H1 (cell line): ENCODE measurements at regions not wholly inside any gene's neighbourhood (a gene's known extent, or its start where the extent isn't known, plus 50 kb on each side); places are given as distances from the start of the nearest gene placed in this dataset.

Experiments
- CTCF ChIA-PET: fragments of 300-600 bp; sonication (Branson Sonifier 250); formaldehyde crosslinking; loops from one replicate; lab custom pipeline; 2021; ENCODE audit not compliant: partially characterized antibody; lab: Charles Lee
- POLR2A ChIA-PET: fragments of 300-600 bp; sonication (Branson Sonifier 250); formaldehyde crosslinking; loops from one replicate; lab custom pipeline; 2021; ENCODE audit warnings: inconsistent platforms; ENCODE audit not compliant: partially characterized antibody; lab: Charles Lee
- DNase-seq, 2 experiments: peaks; one replicate each; pipeline versions ENCODE4 v3.0.0 to v3.0.0-alpha.2; 2010 to 2022; ENCODE audit warnings: low spot score in 2 of 2, low read depth in 1 of 2, mixed read lengths in 1 of 2
- FAIRE-seq: peaks from 2 replicates; lab custom pipeline; 2011; peaks lifted over from hg19 to GRCh38; lab: Jason Lieb, UNC
- H2AFZ ChIP-seq: 2 replicates; pipeline ENCODE4 v1.8.1; 2012; ENCODE audit warnings: low read length, inconsistent platforms
- H2AK5ac ChIP-seq: 2 replicates; pipeline ENCODE4 v1.6.1; 2013; ENCODE audit warnings: low read depth, low read length
- H2BK120ac ChIP-seq: replicated peaks from 2 replicates; pipeline ENCODE3; 2013; ENCODE audit warnings: low read depth, low read length, inconsistent platforms
- H2BK12ac ChIP-seq: 2 replicates; pipeline ENCODE4 v1.6.1; 2013; ENCODE audit warnings: low read depth, low read length
- H2BK15ac ChIP-seq: 2 replicates; pipeline ENCODE4 v1.6.1; 2013; ENCODE audit warnings: low read length
- H2BK20ac ChIP-seq: 2 replicates; pipeline ENCODE4 v1.6.1; 2013; ENCODE audit warnings: low read length
- H2BK5ac ChIP-seq: 2 replicates; pipeline ENCODE4 v1.6.1; 2013; ENCODE audit warnings: low read depth, low read length
- H3K14ac ChIP-seq: 2 replicates; pipeline ENCODE4 v1.6.1; 2013; ENCODE audit warnings: inconsistent platforms; ENCODE audit not compliant: insufficient read length
- H3K18ac ChIP-seq: 2 replicates; pipeline ENCODE4 v1.6.1; 2013; ENCODE audit warnings: low read length; ENCODE audit errors: extremely low read depth
- H3K23ac ChIP-seq: 2 replicates; pipeline ENCODE4 v1.6.1; 2013; ENCODE audit warnings: inconsistent platforms; ENCODE audit not compliant: insufficient read length
- H3K23me2 ChIP-seq: 2 replicates; pipeline ENCODE4 v1.6.1; 2013; ENCODE audit warnings: low read depth, low read length
- H3K27ac ChIP-seq: 2 replicates; pipeline ENCODE4 v1.6.1; 2011; ENCODE audit warnings: low read depth, low read length, inconsistent platforms
- H3K27me3 ChIP-seq, 4 experiments: replicated peaks in 1 of 4; 1 replicate in 1 of 4; 2 replicates in 3 of 4; pipeline versions ENCODE4 v1.6.1 to v1.8.1; 2011 to 2013; ENCODE audit warnings: low read length in 3 of 4, mild to moderate bottlenecking in 3 of 4, inconsistent platforms in 2 of 4, mixed read lengths in 2 of 4, moderate library complexity in 1 of 4; ENCODE audit not compliant: control insufficient read depth in 3 of 4, insufficient read depth in 3 of 4; ENCODE audit errors: extremely low read depth in 1 of 4
- H3K36me3 ChIP-seq, 4 experiments: 2 replicates each; pipeline versions ENCODE4 v1.6.1 to v1.8.1; 2011 to 2013; ENCODE audit warnings: mild to moderate bottlenecking in 4 of 4, low read length in 3 of 4, moderate library complexity in 2 of 4, control low read depth in 1 of 4, inconsistent platforms in 1 of 4; ENCODE audit not compliant: insufficient read depth in 4 of 4, control insufficient read depth in 2 of 4
- H3K4ac ChIP-seq: replicated peaks from 2 replicates; pipeline ENCODE3; 2013; ENCODE audit warnings: low read length, low read depth, mixed read lengths, inconsistent platforms; ENCODE audit not compliant: insufficient read length
- H3K4me1 ChIP-seq, 4 experiments: replicated peaks in 1 of 4; 1 replicate in 1 of 4; 2 replicates in 3 of 4; pipeline versions ENCODE4 v1.6.1 to v1.8.1; 2011 to 2013; ENCODE audit warnings: low read length in 3 of 4, inconsistent platforms in 2 of 4, mixed read lengths in 1 of 4; ENCODE audit not compliant: insufficient read depth in 4 of 4, control insufficient read depth in 3 of 4
- H3K4me2 ChIP-seq, 2 experiments: 2 replicates each; pipeline versions ENCODE4 v1.6.1 to v1.8.1; 2011 to 2013; ENCODE audit warnings: low read depth in 2 of 2, low read length in 2 of 2, control low read depth in 1 of 2, inconsistent platforms in 1 of 2, mild to moderate bottlenecking in 1 of 2; ENCODE audit not compliant: insufficient read depth in 1 of 2
- H3K4me3 ChIP-seq, 4 experiments: fragments of 200-600, 300-600 bp in 1 of 4; sonication (generic), shearing (Covaris generic), sonication (Bioruptor Twin) in 1 of 4; 2 replicates each; pipeline versions ENCODE4 v1.5.1 to v1.8.1; 2011 to 2016; ENCODE audit warnings: low read length in 4 of 4, low read depth in 3 of 4, control low read depth in 2 of 4, inconsistent platforms in 2 of 4, mild to moderate bottlenecking in 2 of 4, mixed read lengths in 1 of 4, moderate library complexity in 1 of 4; ENCODE audit not compliant: insufficient read depth in 2 of 4; ENCODE audit errors: extremely low read depth in 1 of 4
- H3K56ac ChIP-seq: replicated peaks from 2 replicates; pipeline ENCODE3; 2013; ENCODE audit warnings: low read depth, mild to moderate bottlenecking, mixed read lengths, low read length, inconsistent platforms; ENCODE audit not compliant: insufficient read length
- H3K79me1 ChIP-seq: 2 replicates; pipeline ENCODE4 v1.6.1; 2013; ENCODE audit warnings: low read depth, low read length, control low read depth
- H3K79me2 ChIP-seq, 2 experiments: 2 replicates each; pipeline versions ENCODE4 v1.6.1 to v1.8.1; 2012 to 2013; ENCODE audit warnings: low read length in 2 of 2, mild to moderate bottlenecking in 2 of 2, inconsistent platforms in 1 of 2; ENCODE audit not compliant: insufficient read depth in 2 of 2, control insufficient read depth in 1 of 2
- H3K9ac ChIP-seq, 4 experiments: replicated peaks in 1 of 4; 1 replicate in 1 of 4; 2 replicates in 3 of 4; pipeline versions ENCODE4 v1.6.1 to v1.8.1; 2011 to 2013; ENCODE audit warnings: low read depth in 3 of 4, low read length in 3 of 4, control low read depth in 2 of 4, mild to moderate bottlenecking in 2 of 4, moderate library complexity in 2 of 4, inconsistent platforms in 1 of 4; ENCODE audit errors: extremely low read depth in 1 of 4
- H3K9me3 ChIP-seq, 2 experiments: 2 replicates each; pipeline versions ENCODE4 v1.6.1 to v1.8.1; 2012 to 2013; ENCODE audit warnings: mild to moderate bottlenecking in 2 of 2, moderate library complexity in 2 of 2, control low read depth in 1 of 2, inconsistent platforms in 1 of 2, low read depth in 1 of 2, low read length in 1 of 2, mixed read lengths in 1 of 2; ENCODE audit not compliant: insufficient read depth in 2 of 2
- H4K20me1 ChIP-seq, 2 experiments: replicated peaks in 1 of 2; 2 replicates each; pipeline versions ENCODE3 to v1.8.1; 2011 to 2013; ENCODE audit warnings: inconsistent platforms in 2 of 2, low read length in 2 of 2, mild to moderate bottlenecking in 1 of 2; ENCODE audit not compliant: insufficient read depth in 2 of 2, control insufficient read depth in 1 of 2
- H4K5ac ChIP-seq: 2 replicates; pipeline ENCODE4 v1.6.1; 2013; ENCODE audit warnings: low read length, low read depth, mixed read lengths, inconsistent platforms; ENCODE audit not compliant: insufficient read length
- H4K8ac ChIP-seq: 2 replicates; pipeline ENCODE4 v1.8.0; 2013; ENCODE audit warnings: mild to moderate bottlenecking, moderate library complexity, low read length, inconsistent platforms; ENCODE audit not compliant: insufficient read depth; ENCODE audit errors: extremely low read depth
- H4K91ac ChIP-seq: replicated peaks from 2 replicates; pipeline ENCODE3; 2013; ENCODE audit warnings: low read length, mixed read lengths, inconsistent platforms; ENCODE audit not compliant: insufficient read length
- CBX5 ChIP-seq: fragments of 300-800, 300-1000 bp; sonication (generic); IDR thresholded peaks from 2 replicates; pipeline ENCODE4 v1.7.1; 2016; ENCODE audit warnings: antibody characterized with exemption, low read length, low read depth
- CEBPB ChIP-seq: IDR thresholded peaks from 2 replicates; pipeline ENCODE4 v1.6.1; 2012; ENCODE audit warnings: low read depth, low read length
- EGR1 ChIP-seq: IDR thresholded peaks from 2 replicates; pipeline ENCODE4 v1.6.1; 2011; ENCODE audit warnings: low read depth, low read length, borderline replicate concordance
- HDAC2 ChIP-seq, 2 experiments: fragments of 300-600 bp in 1 of 2; sonication (generic) in 1 of 2; IDR thresholded peaks; 2 replicates each; pipeline ENCODE4 v1.6.1; 2011 to 2012; ENCODE audit warnings: low read depth in 2 of 2, low read length in 2 of 2, mild to moderate bottlenecking in 2 of 2, moderate library complexity in 2 of 2, borderline replicate concordance in 1 of 2, inconsistent platforms in 1 of 2
- RNF2 ChIP-seq: fragments of 200-900, 300-1000 bp; sonication (generic); IDR thresholded peaks from 2 replicates; pipeline ENCODE4 v1.7.1; 2016; ENCODE audit warnings: borderline replicate concordance, low read depth, mild to moderate bottlenecking, antibody characterized with exemption, low read length; ENCODE audit not compliant: poor library complexity, severe bottlenecking; ENCODE audit errors: missing control alignments
- TAF7 ChIP-seq: optimal IDR thresholded peaks from 2 replicates; pipeline ENCODE3; 2011; ENCODE audit warnings: low read depth, mild to moderate bottlenecking, inconsistent platforms, low read length, moderate library complexity, borderline replicate concordance
- ZNF274 ChIP-seq: IDR thresholded peaks from 2 replicates; pipeline ENCODE4 v1.7.0; 2012; ENCODE audit warnings: low read length, borderline replicate concordance; ENCODE audit errors: extremely low read depth
- WGBS, 2 experiments: shearing (Covaris generic) in 1 of 2; methylation state at CpG; one replicate each; pipeline versions ENCODE4 v1.1.6 to v1.1.7; 2013 to 2015; ENCODE audit warnings: low lambda C conversion rate in 2 of 2, mixed read lengths in 2 of 2, inconsistent platforms in 1 of 2, low coverage in 1 of 2, missing lambda C conversion rate in 1 of 2; ENCODE audit not compliant: insufficient replicate concordance in 2 of 2, insufficient coverage in 1 of 2, insufficient read length in 1 of 2; ENCODE audit errors: extremely low coverage in 1 of 2, missing lambda C conversion rate in 1 of 2; 5-methylcytosine and 5-hydroxymethylcytosine counted together

DNA sequence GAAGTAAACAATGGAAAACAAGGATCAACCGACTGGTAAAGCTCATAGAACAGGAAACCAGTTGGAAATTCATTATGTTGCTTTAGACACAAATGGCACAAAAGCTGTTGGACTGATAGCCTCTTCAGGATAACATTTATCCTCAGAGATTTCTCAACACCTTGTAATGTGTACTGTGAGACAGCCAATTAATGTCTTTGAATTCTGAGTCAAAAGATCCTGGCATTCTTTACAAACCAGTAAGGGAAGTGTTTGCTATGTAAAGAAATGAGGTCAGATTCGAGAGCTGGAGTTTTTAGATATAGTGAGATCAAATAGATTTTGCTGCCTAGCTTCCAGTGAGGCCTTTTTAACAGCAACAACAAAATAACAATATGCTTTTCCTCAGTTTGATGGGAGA lies 439.2 kb downstream of the C6orf118 start:
- H3K23ac ChIP-seq: no peak overlapping the region
- POLR2A ChIA-PET: no interaction called here
- H3K4me3 ChIP-seq: no peak overlapping the region
- no peak overlapping the region for H2BK5ac ChIP-seq
- H3K79me1 ChIP-seq: no peaks in the 10 kb centered on the region
- no peaks in the 10 kb centered on the region for H4K20me1 ChIP-seq
- H3K4me2 ChIP-seq: no peak overlapping the region
- H2AK5ac ChIP-seq: no peak overlapping the region
- H2BK120ac ChIP-seq: no peak overlapping the region
- H3K18ac ChIP-seq: no peak overlapping the region
- no peak overlapping the region for H2BK12ac ChIP-seq
- no peak overlapping the region for H4K5ac ChIP-seq
- WGBS, 2 experiments: 94% methylated on average over 2 of the region's 2 CpGs; no CpG with 5 or more reads in 1 of the 2 experiments
- H3K79me2 ChIP-seq: no peaks in the 10 kb centered on the region
- no peak overlapping the region for H3K56ac ChIP-seq
- no peak overlapping the region for H3K9ac ChIP-seq
- no peak overlapping the region for H2BK20ac ChIP-seq
- no peak overlapping the region for H2BK15ac ChIP-seq
- no peak overlapping the region for H4K91ac ChIP-seq
- no peak overlapping the region for H3K27ac ChIP-seq
- FAIRE-seq (no peak), DNase-seq (no peak)
- H4K8ac ChIP-seq: no peak overlapping the region
- H2AFZ ChIP-seq: no peak overlapping the region; the same call in 1 of the 2 replicates
- no peaks in the 10 kb centered on the region for H3K23me2 ChIP-seq
- no peak overlapping the region for H3K14ac ChIP-seq
- H3K36me3 ChIP-seq: no peaks in the 10 kb centered on the region
- TF ChIP-seq CBX5 (no peak), CEBPB (no peak), ZNF274 (no peak), HDAC2 (IDR thresholded peaks at IDR 0.05; ENCODE audit: borderline replicate concordance in 1 of 2, low read depth in 2 of 2, low read length in 2 of 2) (no peak), EGR1 (no peak), TAF7 (no peak), RNF2 (no peak)
- CTCF ChIA-PET: no interaction called here
- H3K9me3 ChIP-seq: no peaks in the 10 kb centered on the region
- no peaks in the 10 kb centered on the region for H3K4me1 ChIP-seq
- H3K27me3 ChIP-seq: no peaks in the 10 kb centered on the region
- no peak overlapping the region for H3K4ac ChIP-seq
